ENCODE measurements at regions not wholly inside any gene's neighbourhood (a gene's known extent, or its start where the extent isn't known, plus 50 kb on each side); places are given as distances from the start of the nearest gene placed in this dataset.

- H3K4me1 Mint-ChIP-seq (ENCODE audit: unreplicated experiment), result no peaks in the 10 kb centered on the region
- H3K4me3 Mint-ChIP-seq (ENCODE audit: unreplicated experiment), result no peak overlapping the region
- no peaks in the 10 kb centered on the region for H3K36me3 Mint-ChIP-seq (ENCODE audit: low read depth, unreplicated experiment)
- no peak for DNase-seq (ENCODE audit: low spot score)
- no peaks in the 10 kb centered on the region for H3K27me3 Mint-ChIP-seq (ENCODE audit: unreplicated experiment)
- H3K9me3 Mint-ChIP-seq (ENCODE audit: unreplicated experiment), result no peaks in the 10 kb centered on the region
- no peak overlapping the region for H3K27ac Mint-ChIP-seq (ENCODE audit: unreplicated experiment)
- TF ChIP-seq CTCF (IDR thresholded peaks at IDR 0.05; ENCODE audit: unreplicated experiment), result no peak
Observed at GRCh38 chr2:204473224-204473623, 72.1 kb upstream of the PARD3B start.

- Mint-ChIP-seq H3K9me3 (ENCODE audit: unreplicated experiment) (no peaks in the 10 kb centered on the region), H3K27ac (ENCODE audit: unreplicated experiment) (no peak overlapping the region), H3K36me3 (ENCODE audit: low read depth, unreplicated experiment) (no peaks in the 10 kb centered on the region), H3K4me1 (ENCODE audit: unreplicated experiment) (no peaks in the 10 kb centered on the region), H3K27me3 (ENCODE audit: unreplicated experiment) (peaks cover 4% of the 10 kb centered on the region), H3K4me3 (ENCODE audit: unreplicated experiment) (no peak overlapping the region)
- TF ChIP-seq CTCF (IDR thresholded peaks at IDR 0.05; ENCODE audit: unreplicated experiment), result no peak
- no peak for DNase-seq (ENCODE audit: low spot score)
Observed at GRCh38 chr2:204475399-204475798, 69.9 kb upstream of the PARD3B start.

- TF ChIP-seq CTCF (IDR thresholded peaks at IDR 0.05; ENCODE audit: unreplicated experiment), result no peak
- Mint-ChIP-seq H3K9me3 (ENCODE audit: unreplicated experiment) (no peaks in the 10 kb centered on the region), H3K4me1 (ENCODE audit: unreplicated experiment) (no peaks in the 10 kb centered on the region), H3K27ac (ENCODE audit: unreplicated experiment) (no peak overlapping the region), H3K27me3 (ENCODE audit: unreplicated experiment) (peaks cover 4% of the 10 kb centered on the region), H3K36me3 (ENCODE audit: low read depth, unreplicated experiment) (no peaks in the 10 kb centered on the region), H3K4me3 (ENCODE audit: unreplicated experiment) (no peak overlapping the region)
- no peak for DNase-seq (ENCODE audit: low spot score)
Observed at GRCh38 chr2:204477358-204477950, 67.8 kb upstream of the PARD3B start.

- Mint-ChIP-seq H3K27ac (ENCODE audit: unreplicated experiment) (no peak overlapping the region), H3K9me3 (ENCODE audit: unreplicated experiment) (no peaks in the 10 kb centered on the region), H3K27me3 (ENCODE audit: unreplicated experiment) (peaks cover 4% of the 10 kb centered on the region), H3K36me3 (ENCODE audit: low read depth, unreplicated experiment) (no peaks in the 10 kb centered on the region), H3K4me1 (ENCODE audit: unreplicated experiment) (no peaks in the 10 kb centered on the region), H3K4me3 (ENCODE audit: unreplicated experiment) (no peak overlapping the region)
- TF ChIP-seq CTCF (IDR thresholded peaks at IDR 0.05; ENCODE audit: unreplicated experiment), result no peak
- no peak for DNase-seq (ENCODE audit: low spot score)
Observed at GRCh38 chr2:204479557-204479956, 65.7 kb upstream of the PARD3B start.

GRCh38 chr2:204480676-204481075 is 64.6 kb upstream of the PARD3B start:
- no peak for TF ChIP-seq CTCF (IDR thresholded peaks at IDR 0.05; ENCODE audit: unreplicated experiment)
- Mint-ChIP-seq H3K36me3 (ENCODE audit: low read depth, unreplicated experiment) (no peaks in the 10 kb centered on the region), H3K9me3 (ENCODE audit: unreplicated experiment) (no peaks in the 10 kb centered on the region)

More at GRCh38 chr2:204480676-204481075, 64.6 kb upstream of the PARD3B start:
- no peak overlapping the region for H3K4me3 Mint-ChIP-seq (ENCODE audit: unreplicated experiment)
- no peak overlapping the region for H3K27ac Mint-ChIP-seq (ENCODE audit: unreplicated experiment)
- H3K27me3 Mint-ChIP-seq (ENCODE audit: unreplicated experiment), result peaks cover 4% of the 10 kb centered on the region
- DNase-seq (ENCODE audit: low spot score), result no peak
- no peaks in the 10 kb centered on the region for H3K4me1 Mint-ChIP-seq (ENCODE audit: unreplicated experiment)
